SU-DHL-6 (cell line): ENCODE measurements at regions not wholly inside any gene's neighbourhood (a gene's known extent, or its start where the extent isn't known, plus 50 kb on each side); places are given as distances from the start of the nearest gene placed in this dataset.

Experiments
- EZH2phosphoT487 ChIP-seq: fragments of 200-600 bp; sonication (generic), shearing (Covaris generic); conservative IDR thresholded peaks from 2 replicates; pipeline ENCODE4 v1.6.1; 2018; ENCODE audit warnings: mild to moderate bottlenecking, antibody characterized with exemption, low read length, moderate library complexity, mixed read lengths
- TF ChIP-seq, protein P1 (sequence below): fragments of 200-600 bp; sonication (generic); IDR thresholded peaks from one replicate; pipeline ENCODE4 v1.5.1; 2017; ENCODE audit warnings: antibody characterized with exemption, mild to moderate bottlenecking, low read length, moderate library complexity; ENCODE audit not compliant: insufficient read depth, poor library complexity, severe bottlenecking

DNA sequence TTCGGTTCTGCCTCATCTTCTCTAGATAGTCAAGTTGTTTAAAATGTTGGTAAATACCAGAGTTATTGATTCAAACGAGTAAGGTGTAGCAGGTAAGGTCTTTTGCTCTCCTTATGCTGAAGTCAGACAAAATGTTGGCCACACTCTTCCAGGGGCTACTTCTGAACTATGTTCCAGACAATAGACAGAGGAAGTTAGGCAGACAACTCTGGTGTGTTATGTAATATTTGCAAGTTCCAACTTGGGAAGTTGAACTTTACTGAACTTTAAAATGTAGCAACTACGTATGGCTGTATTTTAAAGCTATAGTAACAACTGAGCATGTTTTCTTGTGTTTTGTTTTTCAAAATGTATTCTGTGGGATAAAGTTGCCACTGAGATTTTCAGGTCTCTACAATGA, 125.7 kb upstream of the NEBL start:
- TF ChIP-seq, protein P1, sequence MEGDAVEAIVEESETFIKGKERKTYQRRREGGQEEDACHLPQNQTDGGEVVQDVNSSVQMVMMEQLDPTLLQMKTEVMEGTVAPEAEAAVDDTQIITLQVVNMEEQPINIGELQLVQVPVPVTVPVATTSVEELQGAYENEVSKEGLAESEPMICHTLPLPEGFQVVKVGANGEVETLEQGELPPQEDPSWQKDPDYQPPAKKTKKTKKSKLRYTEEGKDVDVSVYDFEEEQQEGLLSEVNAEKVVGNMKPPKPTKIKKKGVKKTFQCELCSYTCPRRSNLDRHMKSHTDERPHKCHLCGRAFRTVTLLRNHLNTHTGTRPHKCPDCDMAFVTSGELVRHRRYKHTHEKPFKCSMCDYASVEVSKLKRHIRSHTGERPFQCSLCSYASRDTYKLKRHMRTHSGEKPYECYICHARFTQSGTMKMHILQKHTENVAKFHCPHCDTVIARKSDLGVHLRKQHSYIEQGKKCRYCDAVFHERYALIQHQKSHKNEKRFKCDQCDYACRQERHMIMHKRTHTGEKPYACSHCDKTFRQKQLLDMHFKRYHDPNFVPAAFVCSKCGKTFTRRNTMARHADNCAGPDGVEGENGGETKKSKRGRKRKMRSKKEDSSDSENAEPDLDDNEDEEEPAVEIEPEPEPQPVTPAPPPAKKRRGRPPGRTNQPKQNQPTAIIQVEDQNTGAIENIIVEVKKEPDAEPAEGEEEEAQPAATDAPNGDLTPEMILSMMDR, result no peak
- TF ChIP-seq EZH2phosphoT487, result no peak
